Activated CD4-positive, alpha-beta T cell treated with anti-CD3 and anti-CD28 coated beads for 24 hours (primary cell): ENCODE measurements at regions not wholly inside any gene's neighbourhood (a gene's known extent, or its start where the extent isn't known, plus 50 kb on each side); places are given as distances from the start of the nearest gene placed in this dataset.

Experiments
- DNase-seq, 2 donors: peaks; one replicate each; pipeline ENCODE4 v3.0.0-alpha.2; 2020; ENCODE audit warnings: low read depth in 2 of 2

DNA sequence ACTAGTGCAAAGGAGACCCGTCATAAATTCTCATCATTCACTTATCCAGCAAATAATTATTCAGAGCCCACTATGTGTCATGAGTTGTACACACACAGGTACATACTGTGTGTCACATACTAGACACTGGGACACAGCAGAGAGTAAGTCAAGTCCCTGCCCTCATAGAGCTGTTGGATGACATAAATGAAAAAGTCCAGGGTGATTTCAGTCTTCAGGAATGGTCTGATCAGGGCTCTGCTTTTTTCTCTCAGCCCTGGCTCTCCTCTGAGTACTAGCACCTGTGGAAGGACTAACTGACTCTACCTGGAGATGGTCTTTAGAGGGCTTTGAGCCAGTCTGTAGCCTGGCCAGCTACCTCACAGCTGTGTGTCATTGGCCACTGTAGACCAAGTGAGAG lies 198.0 kb upstream of the LEF1 start:
- DNase-seq, result no peak

DNA sequence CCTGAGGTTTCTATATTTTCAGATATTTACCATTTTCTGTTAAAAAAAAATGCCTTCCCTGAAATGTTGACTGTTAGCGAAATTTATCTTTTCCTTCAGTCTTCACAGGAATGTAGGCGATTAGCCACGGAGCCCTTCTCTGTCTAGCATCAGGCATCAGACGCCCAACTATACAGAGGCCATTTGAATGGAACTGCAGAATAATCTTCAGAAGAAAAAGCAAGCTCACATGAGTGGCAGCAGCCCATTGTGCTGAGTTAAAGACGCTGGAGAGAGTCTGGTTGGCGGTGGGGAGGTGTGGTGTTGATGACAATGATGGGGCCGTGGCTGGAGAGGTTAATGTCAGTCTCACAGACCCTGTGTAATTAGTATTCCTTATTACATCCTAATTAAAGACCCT lies 196.8 kb upstream of the LEF1 start:
- no peak for DNase-seq

DNA sequence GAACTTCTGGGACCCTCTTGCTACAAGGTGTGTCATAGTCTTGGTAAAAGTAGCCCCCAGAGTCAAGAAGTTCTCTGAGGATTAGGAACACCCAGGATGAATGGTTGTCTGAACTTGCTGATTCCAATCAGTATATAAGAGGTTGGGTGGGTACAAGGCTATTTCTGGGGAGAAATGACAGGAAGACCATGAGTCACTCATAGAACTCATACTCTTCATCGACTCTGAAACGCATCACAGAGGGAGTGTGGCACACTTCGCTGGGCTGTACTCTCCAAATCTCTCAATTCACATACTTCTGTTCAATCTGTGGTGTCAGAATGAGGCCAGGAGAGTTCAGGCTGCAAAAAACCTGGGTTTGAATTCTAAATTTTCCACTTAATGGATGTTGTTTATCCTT lies 193.2 kb upstream of the LEF1 start:
- DNase-seq, result no peak

DNA sequence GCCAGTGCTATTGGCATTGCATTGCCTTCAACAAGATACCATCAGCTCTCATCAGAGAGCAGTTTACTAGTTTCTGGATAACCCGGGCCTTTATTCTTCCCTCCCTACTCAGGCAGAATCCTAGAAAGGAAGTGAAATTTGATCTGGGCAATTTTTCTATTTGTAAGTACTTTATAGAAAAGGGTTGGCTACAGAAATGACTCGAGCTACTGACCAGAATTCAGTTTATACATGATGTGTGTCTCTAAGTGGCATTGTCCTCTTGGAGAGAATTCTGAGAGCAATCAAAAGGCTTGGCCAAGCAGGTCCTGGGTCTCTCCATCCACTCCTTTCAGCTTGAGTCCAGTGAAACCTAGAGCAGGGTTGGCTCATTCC lies 192.7 kb upstream of the LEF1 start:
- no peak for DNase-seq

DNA sequence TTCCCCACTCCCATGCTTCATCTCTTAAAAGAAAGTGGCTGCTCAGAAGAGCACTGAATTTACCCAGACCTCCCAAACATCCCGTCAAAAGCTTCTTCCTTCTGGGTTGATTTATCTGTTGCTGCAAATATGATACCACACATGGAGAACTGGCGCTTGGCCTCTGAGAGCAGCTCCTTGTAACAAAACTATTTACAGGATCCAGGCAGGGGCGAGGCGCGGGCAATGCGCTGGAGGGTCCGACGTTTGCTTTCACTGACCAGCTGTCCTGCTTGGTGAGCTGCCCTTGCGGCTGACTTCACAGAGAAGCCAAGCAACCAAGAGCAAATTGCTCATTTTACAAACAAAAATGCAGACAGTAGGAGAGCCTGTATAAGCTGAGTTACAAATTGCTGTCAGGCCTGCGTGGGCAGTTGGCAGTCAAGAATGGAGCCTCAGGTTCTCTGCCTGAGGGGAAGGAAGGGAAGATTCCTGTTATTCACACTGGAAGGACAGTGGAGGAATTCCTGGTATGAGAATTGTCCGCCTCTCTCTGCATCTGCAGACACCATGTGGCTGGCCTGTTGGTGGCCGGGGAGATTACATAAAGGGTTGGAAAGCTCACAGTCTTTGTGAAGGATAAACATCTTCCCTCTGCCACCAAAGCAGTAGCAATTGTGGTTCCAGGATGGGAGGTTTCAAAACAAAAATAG lies 192.2 kb upstream of the LEF1 start:
- no peak for DNase-seq

DNA sequence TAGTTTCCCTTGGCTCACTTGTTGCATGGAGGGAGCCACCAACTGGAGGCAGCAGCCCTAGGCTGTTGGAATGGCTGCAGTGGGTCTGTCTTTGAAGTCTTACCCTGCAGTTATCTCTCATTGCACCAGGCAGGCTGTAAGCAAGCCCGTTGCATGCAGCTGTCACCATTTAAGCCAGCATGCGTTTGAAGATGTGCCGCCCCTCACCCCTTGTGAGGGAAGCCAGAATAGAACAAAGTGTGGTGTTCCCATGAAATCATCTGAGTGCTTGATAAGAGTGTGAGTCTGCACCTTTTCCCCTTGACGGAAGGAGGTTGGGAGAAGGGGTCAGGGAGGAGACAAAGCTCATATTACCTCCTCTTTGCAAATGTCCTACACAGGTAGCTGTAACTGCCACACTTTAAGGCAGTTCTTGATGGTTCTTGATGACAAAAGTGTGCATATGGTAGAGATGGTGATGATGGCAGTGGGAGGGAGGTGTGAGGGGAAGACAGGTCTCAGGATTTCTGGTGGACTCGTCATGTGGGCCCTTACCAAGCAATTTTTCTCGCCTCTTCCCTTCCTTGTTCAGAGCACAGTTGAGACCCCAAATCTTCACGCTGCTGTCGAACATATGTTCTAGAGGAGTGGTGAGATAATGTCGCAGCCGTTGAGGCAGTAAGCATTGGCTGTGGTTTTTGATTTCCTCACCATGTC lies 191.4 kb upstream of the LEF1 start:
- DNase-seq, result no peak

DNA sequence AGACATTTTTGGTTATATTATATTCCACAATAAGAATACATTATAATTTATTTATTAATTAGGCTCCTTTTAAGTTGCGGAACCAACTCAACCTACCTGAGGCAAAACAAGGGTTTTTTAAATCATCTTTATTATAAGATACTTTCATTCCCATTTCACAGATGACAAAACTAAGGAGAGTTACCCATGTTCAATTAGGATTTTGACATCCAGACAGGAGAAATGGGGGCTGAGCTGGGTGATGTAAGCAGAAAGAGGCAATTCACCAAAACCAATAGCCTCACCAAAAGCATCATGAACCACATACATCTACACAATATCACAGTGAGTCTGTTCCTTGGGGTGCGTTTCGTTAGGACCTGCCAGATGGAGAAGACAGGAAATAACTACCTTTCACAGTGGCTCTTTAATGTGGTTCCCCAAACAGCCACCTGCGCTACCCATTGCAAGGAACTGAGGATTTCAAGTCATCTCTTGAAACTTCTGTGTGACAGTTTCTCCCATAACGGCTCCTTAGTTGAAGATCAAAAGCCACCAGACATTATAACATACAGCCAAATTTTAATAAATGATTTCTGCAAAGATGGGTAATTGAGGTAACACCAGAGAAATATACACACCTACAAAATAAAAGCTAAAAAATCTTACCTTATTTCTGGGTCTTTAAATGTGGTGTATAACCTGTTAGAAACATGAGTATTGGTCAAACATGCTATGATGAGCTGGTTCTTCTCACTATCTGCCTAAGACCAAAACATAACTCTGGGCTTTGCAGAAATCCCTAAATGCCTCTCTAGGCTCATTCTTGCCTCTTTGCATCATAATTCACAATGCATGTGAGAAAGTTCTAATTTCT lies 190.6 kb upstream of the LEF1 start:
- DNase-seq, result no peak

DNA sequence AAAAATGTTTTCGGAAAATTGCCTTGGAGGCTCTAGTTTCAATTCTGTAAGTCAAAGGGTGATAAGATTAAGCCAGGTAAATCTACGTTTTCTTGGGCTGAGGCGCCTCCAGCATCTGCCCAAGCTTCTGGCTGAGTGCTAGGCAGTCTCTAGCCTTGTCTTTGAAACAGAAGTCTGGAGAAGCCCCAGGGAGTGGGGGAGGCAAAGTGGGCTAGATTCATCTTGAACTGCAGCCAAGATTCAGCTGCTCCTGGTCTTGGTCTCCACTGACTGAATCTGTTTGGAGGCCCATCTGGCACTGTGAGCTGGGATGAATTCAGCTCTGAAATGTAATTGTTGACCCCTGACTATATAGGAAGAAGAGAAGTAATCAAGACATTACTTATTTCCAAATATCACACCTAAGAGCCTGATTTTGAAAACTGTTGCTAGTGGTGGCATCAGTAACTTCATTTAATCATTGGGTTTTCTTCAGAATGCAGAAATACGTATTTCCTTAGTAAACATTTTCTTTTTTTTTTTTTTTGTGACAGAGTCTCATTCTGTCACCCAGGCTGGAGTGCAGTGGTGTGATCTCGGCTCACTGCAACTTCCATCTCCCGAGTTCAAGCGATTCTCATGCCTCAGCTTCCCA lies 187.3 kb upstream of the LEF1 start:
- no peak for DNase-seq

DNA sequence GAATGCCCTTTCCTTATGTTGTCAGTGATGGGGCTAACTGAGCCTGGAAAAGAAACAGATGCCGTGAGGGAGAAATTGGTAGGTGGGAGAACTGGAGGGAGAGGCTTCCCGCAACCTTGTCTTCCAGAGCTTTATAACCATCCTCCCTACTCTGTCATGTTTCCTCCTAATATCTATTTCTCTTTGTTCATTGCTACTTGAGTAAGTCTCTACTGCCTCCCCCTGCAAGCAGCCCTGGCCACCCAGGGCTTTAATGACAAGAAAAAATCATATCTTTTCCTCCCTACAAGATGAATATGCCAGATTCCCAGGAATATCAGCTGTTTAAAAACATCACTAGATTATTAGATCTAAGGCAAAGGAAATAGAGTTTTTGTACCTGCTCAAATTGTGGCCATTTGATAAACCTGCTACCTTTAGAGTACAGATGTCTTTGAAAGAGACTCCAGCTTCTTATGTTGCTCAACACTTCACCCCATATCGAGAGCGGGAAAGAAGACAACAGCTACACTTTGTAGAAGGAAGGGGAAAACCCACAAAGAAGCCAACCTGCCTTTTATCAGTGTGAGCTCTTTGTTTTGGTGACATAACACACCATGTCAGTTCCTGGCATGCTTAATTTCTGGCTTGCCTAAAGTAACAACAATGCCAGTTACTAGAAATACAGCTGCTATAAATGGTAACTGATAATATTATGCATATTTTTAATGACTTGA lies 186.6 kb upstream of the LEF1 start:
- no peak for DNase-seq

DNA sequence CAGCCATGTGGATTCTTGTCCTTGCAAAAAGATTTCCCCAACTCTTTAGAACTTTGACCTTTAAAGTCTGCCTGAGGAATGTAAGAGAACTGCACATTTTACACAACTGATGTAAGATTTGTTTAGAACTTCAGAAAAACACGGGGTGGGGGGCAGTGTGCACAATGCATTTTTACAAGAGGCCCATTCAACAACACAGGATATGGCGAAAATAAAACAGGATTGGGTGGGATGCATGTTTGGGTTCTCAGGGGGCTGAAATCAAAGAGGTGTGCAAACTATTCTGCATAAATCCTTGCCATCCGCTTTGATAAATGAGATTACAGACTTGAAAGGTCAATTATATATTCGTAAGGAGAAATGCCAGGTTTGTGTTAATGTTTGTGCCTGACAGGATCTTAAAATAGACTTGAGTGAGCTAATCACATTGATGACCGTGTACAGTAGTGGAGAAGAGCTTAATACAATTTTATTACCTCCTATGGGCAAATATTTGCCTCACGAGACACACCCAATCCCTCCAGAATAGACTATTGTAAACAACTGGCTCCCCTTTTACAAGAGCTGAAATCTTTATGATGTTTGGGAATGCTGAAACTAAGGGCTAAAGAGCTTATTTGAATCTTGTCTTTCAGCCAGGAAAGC lies 184.1 kb upstream of the LEF1 start:
- no peak for DNase-seq

DNA sequence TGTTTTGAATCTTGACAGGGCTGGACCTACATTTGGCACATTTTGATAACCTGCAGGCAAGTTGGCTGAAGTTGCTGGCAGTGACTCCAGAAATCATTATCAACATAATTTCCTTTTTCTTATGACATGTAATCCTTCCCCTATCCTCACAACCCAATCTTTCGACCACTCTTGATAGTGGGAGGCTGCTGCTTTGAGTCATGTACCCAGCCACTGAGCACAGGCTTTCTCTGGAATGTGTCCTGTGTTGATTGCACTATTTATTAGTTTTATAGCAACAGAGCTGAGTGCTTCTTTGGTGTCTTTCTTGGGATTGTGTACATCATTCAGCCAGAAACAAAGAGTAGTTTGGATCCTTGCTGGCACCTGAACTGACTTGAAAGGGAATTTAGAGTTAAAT lies 183.1 kb upstream of the LEF1 start:
- DNase-seq, result no peak

DNA sequence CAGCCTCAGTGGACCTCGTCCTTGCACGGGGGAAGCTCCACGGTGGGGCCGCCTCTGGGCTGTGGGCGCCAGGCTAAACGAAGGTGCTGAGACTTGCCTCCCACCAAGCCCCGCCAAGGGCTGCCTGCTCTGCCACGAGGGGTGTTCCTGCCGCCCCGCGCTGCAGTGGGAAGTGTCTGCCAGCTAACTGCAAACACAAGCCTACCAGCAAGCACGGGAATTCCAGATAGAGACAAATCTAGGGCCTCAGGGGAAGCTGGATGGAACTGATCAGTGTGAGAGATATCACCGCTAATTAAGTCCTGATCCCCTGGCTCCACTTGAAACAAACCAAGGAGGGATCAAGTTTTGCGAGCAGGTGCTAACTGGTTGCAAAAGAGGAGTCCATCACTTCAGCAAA lies 181.6 kb upstream of the LEF1 start:
- DNase-seq, result no peak

DNA sequence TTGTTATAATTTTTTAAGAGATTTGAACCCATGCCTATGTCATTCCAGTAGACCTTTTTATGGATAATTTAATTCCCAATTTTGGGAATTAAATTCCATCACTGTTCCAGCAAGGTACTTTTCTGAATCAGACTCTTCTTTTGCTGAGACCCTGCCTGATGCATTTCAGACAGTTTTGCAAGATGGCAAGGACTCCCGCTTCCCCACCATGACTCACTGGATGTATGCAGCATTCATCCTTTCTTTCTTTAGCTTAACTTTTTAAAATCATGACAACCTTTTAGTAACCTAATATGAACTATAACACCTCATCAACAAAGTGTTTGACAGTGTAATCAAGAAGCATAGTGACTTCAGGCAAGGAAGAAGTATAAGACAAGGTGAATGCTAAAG lies 178.1 kb upstream of the LEF1 start:
- no peak for DNase-seq

DNA sequence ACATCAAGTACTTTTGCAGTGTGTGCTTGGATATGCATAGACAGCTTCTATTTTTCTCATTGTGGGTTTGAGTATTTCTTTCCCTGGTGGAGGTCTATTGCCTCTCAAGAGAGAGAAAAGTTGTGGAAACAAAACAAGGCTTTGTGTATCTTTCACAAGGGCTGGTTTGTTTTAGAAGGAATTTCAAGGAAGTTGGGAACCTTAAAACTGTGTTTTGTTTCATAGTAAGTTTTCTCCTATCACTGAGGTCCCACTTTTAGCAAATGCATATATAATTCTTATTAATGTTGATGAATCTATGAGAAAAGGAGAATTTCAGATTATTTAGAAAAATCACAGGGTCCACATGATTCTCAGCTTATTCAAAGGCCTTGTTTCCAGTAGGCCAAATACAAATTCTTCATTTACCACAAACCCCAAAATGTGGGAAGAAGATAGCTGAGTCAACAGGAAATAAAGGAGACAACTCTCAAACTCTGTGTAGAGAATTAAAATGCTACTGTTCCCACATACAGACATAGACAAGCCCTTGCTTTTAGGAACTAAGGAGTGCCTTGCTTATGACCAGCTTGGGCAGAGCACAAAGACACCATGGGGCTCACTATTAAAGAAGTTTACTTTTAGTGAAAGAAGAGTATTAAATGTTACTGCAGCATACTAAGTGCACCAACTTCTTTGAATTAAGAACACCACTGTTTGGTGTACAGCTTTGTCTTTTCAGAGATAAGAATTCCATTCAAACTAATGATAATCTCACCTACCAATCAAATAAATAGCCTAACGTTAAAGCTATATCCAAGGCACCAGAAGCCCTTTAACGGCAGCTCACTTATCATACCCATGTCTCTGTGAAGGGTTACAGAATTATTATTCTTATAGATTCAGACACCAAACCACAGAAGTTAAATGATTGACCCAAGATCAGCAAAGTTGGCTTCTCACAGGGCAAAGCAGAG lies 177.4 kb upstream of the LEF1 start:
- no peak for DNase-seq

DNA sequence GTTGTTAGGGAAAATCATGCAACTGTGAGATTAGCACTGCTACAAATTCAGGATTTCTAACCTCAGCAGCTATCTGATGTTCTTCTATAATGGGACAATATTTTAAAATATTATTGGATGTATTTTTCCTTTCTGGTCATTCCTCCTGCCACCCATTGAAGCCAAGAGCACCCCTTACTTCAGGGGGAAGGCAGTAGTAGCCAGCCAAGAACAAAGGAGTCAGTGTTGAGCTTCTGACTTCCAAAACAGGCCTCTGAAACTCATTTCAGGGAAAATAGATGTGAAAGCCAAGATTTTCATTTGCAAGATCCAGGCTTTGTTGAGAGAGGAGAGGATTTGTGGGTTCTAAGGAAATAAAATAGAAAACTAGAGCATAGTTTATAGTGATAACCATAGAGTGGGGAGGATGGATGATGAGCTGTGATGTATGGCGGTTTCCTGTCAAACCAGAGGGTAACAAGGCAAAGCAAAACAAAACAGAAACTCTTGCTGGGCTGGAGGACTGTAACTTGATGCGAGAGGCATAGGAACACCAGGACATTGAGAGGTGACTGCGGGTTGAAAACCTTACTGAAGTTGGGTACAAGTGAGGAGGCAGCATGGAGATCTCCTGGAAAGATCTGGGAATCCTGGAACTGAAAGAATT lies 173.7 kb upstream of the LEF1 start:
- no peak for DNase-seq

DNA sequence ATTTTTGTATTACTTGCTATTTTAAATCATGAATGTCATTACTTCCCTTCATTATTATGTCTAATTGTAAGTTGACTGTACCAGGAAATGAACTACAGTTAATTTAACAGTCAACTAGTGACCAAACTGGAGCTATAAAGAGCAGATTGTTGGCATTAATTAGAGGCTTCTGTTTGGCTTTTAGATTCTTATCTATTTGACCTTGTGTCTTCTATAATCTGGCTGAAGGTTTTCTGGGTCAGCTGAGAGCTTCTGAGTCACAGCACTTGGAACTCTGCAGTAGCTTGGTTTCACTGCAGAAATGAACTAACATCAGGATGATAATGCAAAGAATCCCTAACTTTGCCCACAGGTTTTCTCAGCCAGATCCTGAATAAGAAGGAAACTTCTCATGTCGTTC lies 169.2 kb upstream of the LEF1 start:
- no peak for DNase-seq

DNA sequence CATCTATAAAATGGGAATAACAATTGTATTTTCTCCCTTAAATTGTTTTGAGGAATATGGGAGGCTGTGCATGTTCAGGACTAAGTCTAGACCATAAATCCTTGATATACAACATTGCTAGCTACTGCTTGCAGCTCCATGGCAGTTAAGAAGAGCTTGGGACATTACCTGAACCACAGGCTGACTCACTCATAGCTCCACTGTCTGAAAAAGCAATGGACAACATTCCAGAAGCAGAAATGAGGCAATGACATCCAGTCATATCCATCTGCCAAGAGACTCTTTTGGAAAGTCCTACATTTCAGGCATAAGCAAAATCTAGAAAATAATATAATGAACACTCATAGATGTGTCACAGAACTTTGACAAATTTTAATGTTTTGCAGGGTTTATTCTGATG lies 167.3 kb upstream of the LEF1 start:
- DNase-seq, result no peak

DNA sequence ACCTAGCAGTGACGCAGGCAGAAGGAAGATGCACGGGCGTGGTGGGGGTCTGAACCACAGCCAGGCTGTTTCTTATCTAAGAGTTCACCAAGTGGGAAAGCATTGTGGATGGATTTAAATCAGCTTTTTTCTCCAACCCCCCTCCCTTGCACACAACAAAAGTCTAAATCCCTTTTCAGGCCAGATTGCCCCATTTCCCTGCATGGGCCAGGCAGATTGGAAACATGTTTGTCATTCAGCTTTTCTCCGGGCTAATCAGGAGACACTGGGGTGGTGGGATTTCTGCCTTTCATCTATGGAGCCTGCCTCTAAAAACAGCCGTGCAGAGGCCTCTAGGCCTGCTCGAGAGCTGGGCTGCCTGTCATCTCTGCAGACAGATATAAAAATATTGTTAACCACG lies 166.3 kb upstream of the LEF1 start:
- no peak for DNase-seq

DNA sequence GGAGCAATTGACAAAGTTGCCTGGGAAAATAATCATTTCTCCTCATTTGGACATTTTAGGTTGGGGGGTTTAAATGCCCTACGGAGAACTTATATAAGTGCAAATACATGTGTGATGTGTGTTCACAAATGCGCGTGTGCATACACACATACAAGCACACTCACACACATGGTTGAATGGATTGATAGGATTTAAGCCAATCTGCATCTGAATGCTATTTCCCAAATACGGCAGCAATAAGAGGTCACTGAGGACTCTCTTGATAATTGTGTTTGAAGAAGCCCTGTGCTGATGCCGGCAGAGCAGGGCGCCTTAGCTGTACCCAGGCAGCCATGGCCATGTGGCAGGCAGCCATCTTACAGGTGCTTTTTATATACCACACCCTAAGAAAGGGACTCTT lies 165.3 kb upstream of the LEF1 start:
- no peak for DNase-seq
